ENCODE measurements at regions not wholly inside any gene's neighbourhood (a gene's known extent, or its start where the extent isn't known, plus 50 kb on each side); places are given as distances from the start of the nearest gene placed in this dataset.

- in situ Hi-C loops (cut with HindIII; ENCODE audit: low pct_unique_long_range_greater_than_20kb, low sequenced_read_pairs), result no loop called here
- DNase-seq (ENCODE audit: low read depth), result no peak
Measured at GRCh38 chr1:29890201-29890959, 654.1 kb downstream of the PTPRU start.

- in situ Hi-C loops (cut with HindIII; ENCODE audit: low pct_unique_long_range_greater_than_20kb, low sequenced_read_pairs), result no loop called here
Measured at GRCh38 chr1:29889776-29890175, 653.5 kb downstream of the PTPRU start.

GRCh38 chr1:29884740-29885139 lies 648.4 kb downstream of the PTPRU start:
- in situ Hi-C loops (cut with HindIII; ENCODE audit: low pct_unique_long_range_greater_than_20kb, low sequenced_read_pairs), result no loop called here

More at GRCh38 chr1:29889776-29890175, 653.5 kb downstream of the PTPRU start:
- DNase-seq (ENCODE audit: low read depth), result no peak

GRCh38 chr1:29883986-29884385 lies 647.7 kb downstream of the PTPRU start:
- in situ Hi-C loops (cut with HindIII; ENCODE audit: low pct_unique_long_range_greater_than_20kb, low sequenced_read_pairs), result no loop called here
- no peak for DNase-seq (ENCODE audit: low read depth)

More at GRCh38 chr1:29884740-29885139, 648.4 kb downstream of the PTPRU start:
- DNase-seq (ENCODE audit: low read depth), result no peak

GRCh38 chr1:29883411-29883832 lies 647.1 kb downstream of the PTPRU start:
- no peak for DNase-seq (ENCODE audit: low read depth)
- in situ Hi-C loops (cut with HindIII; ENCODE audit: low pct_unique_long_range_greater_than_20kb, low sequenced_read_pairs), result no loop called here

- in situ Hi-C loops (cut with HindIII; ENCODE audit: low pct_unique_long_range_greater_than_20kb, low sequenced_read_pairs), result no loop called here
- DNase-seq (ENCODE audit: low read depth), result no peak
Measured at GRCh38 chr1:29880556-29880955, 644.2 kb downstream of the PTPRU start.

GRCh38 chr1:29879217-29879616 lies 642.9 kb downstream of the PTPRU start:
- no peak for DNase-seq (ENCODE audit: low read depth)
- in situ Hi-C loops (cut with HindIII; ENCODE audit: low pct_unique_long_range_greater_than_20kb, low sequenced_read_pairs), result no loop called here

- DNase-seq (ENCODE audit: low read depth), result no peak
- in situ Hi-C loops (cut with HindIII; ENCODE audit: low pct_unique_long_range_greater_than_20kb, low sequenced_read_pairs), result no loop called here
Measured at GRCh38 chr1:29878501-29878900, 642.2 kb downstream of the PTPRU start.

- in situ Hi-C loops (cut with HindIII; ENCODE audit: low pct_unique_long_range_greater_than_20kb, low sequenced_read_pairs), result no loop called here
- no peak for DNase-seq (ENCODE audit: low read depth)
Measured at GRCh38 chr1:29876902-29877301, 640.6 kb downstream of the PTPRU start.

- in situ Hi-C loops (cut with HindIII; ENCODE audit: low pct_unique_long_range_greater_than_20kb, low sequenced_read_pairs), result no loop called here
- no peak for DNase-seq (ENCODE audit: low read depth)
Measured at GRCh38 chr1:29876441-29876840, 640.1 kb downstream of the PTPRU start.

- in situ Hi-C loops (cut with HindIII; ENCODE audit: low pct_unique_long_range_greater_than_20kb, low sequenced_read_pairs), result no loop called here
- DNase-seq (ENCODE audit: low read depth), result no peak
Measured at GRCh38 chr1:29875557-29876028, 639.3 kb downstream of the PTPRU start.

- in situ Hi-C loops (cut with HindIII; ENCODE audit: low pct_unique_long_range_greater_than_20kb, low sequenced_read_pairs), result no loop called here
- DNase-seq (ENCODE audit: low read depth), result no peak
Measured at GRCh38 chr1:29870621-29871020, 634.3 kb downstream of the PTPRU start.

GRCh38 chr1:29869802-29870201 lies 633.5 kb downstream of the PTPRU start:
- in situ Hi-C loops (cut with HindIII; ENCODE audit: low pct_unique_long_range_greater_than_20kb, low sequenced_read_pairs), result no loop called here
- no peak for DNase-seq (ENCODE audit: low read depth)

GRCh38 chr1:29868944-29869343 lies 632.6 kb downstream of the PTPRU start:
- DNase-seq (ENCODE audit: low read depth), result no peak
- in situ Hi-C loops (cut with HindIII; ENCODE audit: low pct_unique_long_range_greater_than_20kb, low sequenced_read_pairs), result no loop called here

GRCh38 chr1:29868096-29868495 lies 631.8 kb downstream of the PTPRU start:
- in situ Hi-C loops (cut with HindIII; ENCODE audit: low pct_unique_long_range_greater_than_20kb, low sequenced_read_pairs), result no loop called here
- DNase-seq (ENCODE audit: low read depth), result no peak

GRCh38 chr1:29865051-29865450 lies 628.7 kb downstream of the PTPRU start:
- no peak for DNase-seq (ENCODE audit: low read depth)
- in situ Hi-C loops (cut with HindIII; ENCODE audit: low pct_unique_long_range_greater_than_20kb, low sequenced_read_pairs), result no loop called here

GRCh38 chr1:29864431-29865022 lies 628.2 kb downstream of the PTPRU start:
- DNase-seq (ENCODE audit: low read depth), result no peak
- in situ Hi-C loops (cut with HindIII; ENCODE audit: low pct_unique_long_range_greater_than_20kb, low sequenced_read_pairs), result no loop called here

GRCh38 chr1:29861922-29862321 lies 625.6 kb downstream of the PTPRU start:
- no peak for DNase-seq (ENCODE audit: low read depth)
- in situ Hi-C loops (cut with HindIII; ENCODE audit: low pct_unique_long_range_greater_than_20kb, low sequenced_read_pairs), result no loop called here

GRCh38 chr1:29861446-29861845 lies 625.1 kb downstream of the PTPRU start:
- in situ Hi-C loops (cut with HindIII; ENCODE audit: low pct_unique_long_range_greater_than_20kb, low sequenced_read_pairs), result no loop called here
- no peak for DNase-seq (ENCODE audit: low read depth)

GRCh38 chr1:29860681-29861080 lies 624.4 kb downstream of the PTPRU start:
- in situ Hi-C loops (cut with HindIII; ENCODE audit: low pct_unique_long_range_greater_than_20kb, low sequenced_read_pairs), result no loop called here
- DNase-seq (ENCODE audit: low read depth), result no peak
